CD4-positive, alpha-beta T cell treated with Interleukin-10 for 1 hour (primary cell): ENCODE measurements at regions not wholly inside any gene's neighbourhood (a gene's known extent, or its start where the extent isn't known, plus 50 kb on each side); places are given as distances from the start of the nearest gene placed in this dataset.

Source experiments
- DNase-seq: peaks from one replicate; pipeline ENCODE4 v3.0.0-alpha.2; 2020

DNA sequence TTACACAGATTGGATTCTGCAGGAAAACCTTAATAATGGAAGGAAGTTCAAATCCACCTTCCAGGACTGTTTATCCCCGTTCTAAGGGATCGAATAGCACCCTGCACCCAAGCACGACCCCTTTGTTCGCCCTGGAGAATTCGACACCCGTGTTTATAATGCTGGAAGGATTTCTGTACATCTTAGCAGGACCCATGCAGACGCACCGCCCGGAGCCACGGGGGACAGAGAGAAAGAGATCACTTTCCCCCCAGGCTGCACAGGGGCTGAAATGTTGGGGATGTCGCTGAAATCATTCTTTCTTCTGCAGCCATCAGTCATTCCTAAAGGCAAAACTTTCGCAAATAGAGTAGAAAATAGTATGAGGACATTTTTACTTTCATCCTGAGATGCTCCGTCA, 238.7 kb upstream of the SALL3 start:
- DNase-seq = no peak

GRCh38 chr18:78741381-78742217, 238.0 kb upstream of the SALL3 start:
- no peak for DNase-seq

GRCh38 chr18:78742218-78742745, 237.3 kb upstream of the SALL3 start:
- DNase-seq = no peak

DNA sequence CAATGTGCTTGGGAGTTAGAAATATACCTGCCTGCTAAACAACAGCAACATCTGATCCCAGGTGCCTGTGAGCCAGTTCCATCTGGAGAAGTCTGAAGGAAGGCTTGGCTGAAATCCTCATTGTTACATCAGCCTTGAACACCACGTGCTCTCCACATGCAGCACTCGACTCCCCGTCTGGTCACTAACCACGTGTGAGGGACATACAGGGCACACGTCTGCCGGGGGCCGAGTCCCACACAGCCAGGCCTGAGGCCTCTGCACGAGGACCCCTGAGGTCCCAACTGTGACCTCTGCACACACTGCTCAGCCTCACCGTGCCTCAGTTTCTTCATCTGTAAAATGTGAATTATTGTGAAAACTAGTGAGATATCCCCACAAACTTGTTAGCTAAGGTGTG, 236.5 kb upstream of the SALL3 start:
- no peak for DNase-seq

- DNase-seq = no peak
Observed at GRCh38 chr18:78751664-78752063, 228.0 kb upstream of the SALL3 start.

- DNase-seq = no peak
Observed at GRCh38 chr18:78753240-78753639, 226.4 kb upstream of the SALL3 start.

DNA sequence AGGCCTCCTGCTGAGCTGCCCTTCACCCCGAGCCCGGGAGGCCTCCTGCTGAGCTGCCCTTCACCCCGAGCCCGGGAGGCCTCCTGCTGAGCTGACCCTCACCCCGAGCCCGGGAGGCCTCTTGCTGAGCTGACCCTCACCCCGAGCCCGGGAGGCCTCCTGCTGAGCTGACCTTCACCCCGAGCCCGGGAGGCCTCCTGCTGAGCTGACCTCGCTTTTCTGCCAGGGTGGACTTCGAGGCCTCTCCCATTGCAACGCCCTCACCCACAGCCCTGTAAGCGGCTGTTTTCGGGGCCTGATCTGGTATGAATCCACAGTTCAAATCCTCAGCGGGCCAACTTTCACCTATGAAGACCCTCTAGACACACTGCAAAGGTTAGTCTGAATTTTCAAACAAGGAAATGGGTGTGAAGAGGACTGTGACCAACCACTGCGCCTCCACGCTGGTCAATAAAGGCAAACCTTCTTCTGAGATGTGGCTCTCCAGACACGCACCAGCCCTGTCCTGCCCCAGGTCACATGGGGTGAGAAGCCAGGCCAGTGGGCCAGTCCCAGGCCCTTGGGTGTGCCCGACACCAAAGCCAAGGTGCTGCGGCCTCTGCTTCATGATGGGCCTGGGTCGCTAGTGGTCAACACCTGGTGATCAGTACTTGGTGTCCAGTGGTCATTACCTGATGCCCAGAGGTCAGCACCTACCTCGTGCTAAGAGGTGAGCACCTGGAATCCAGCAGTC, 225.1 kb upstream of the SALL3 start:
- no peak for DNase-seq

DNA sequence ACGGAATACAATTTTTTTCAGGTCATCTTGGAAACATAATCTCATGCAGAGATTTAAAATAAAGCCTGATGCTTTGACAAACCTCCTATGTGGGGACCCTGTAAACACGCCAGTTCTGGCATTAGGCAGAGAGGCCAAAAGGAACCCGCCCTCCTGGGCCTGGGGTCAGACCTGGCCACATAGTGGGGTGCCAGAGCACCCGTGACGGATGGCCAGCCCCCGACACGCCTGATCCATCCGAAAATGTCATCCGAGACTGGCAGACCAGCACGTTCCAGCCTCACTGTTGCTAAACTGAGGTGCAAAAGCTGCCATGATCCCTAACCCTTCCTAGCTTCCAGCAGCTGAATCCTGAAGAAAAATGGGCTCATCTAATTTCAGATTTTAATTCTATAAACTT, 222.6 kb upstream of the SALL3 start:
- no peak for DNase-seq

DNA sequence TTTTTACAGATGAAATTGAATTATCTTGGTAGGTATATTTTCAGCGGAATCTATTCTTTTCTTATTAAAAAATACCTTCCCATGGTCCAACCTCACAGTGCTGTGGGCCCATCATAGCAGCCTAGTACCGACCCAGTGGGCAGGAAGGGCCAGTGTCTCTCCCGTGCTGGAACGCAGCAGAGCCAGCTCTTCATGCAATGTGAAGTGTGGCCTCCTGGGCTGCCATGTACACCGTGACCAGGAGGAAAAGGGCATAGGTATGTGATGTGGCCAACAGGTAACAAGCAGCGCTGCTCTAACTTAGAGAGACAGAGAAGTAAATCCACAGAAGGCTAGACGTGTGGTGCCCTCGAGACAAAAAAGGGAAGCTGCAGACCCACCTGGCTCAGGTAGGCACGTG, 221.1 kb upstream of the SALL3 start:
- no peak for DNase-seq

DNA sequence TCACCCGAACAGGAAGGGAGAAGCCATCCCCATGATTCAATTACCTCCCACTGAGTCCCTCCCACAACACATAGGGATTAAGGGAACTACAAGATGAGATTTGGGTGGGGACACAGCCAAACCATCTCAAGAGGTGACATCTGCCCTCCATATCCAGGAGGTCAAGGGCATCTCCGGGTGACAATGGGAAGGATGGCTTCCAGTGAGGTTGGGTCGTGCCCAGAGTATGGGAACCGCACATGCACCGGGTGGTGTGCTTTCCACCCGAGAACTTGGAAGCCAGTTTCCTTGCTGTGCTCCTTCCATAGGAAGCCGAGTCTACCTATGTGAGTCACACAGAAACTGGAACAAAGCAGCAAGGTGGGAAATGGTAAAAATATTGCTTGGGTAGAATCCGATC, 216.9 kb upstream of the SALL3 start:
- DNase-seq = no peak

- no peak for DNase-seq
Observed at GRCh38 chr18:78764544-78764943, 215.1 kb upstream of the SALL3 start.

DNA sequence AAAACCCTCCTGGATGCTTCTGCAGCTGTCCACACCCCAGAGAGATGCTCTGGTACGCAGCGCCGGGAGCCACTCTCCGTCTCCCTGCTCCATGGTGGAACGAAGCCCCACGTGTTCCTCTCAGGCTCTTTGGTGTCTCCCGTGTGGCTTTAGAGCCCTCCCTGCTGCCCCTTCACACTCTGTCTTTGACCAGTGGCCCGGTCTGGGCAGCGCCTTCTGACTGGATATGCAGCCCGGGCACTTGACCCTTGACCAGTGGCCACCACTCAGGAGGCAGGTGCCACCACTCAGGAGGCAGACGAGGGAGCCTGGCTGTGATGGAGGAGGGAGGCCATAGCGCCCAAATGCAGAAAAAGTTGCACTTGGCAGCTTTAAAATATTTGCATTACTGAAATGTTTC, 214.5 kb upstream of the SALL3 start:
- no peak for DNase-seq

- DNase-seq = no peak
Observed at GRCh38 chr18:78765637-78766281, 213.9 kb upstream of the SALL3 start.

DNA sequence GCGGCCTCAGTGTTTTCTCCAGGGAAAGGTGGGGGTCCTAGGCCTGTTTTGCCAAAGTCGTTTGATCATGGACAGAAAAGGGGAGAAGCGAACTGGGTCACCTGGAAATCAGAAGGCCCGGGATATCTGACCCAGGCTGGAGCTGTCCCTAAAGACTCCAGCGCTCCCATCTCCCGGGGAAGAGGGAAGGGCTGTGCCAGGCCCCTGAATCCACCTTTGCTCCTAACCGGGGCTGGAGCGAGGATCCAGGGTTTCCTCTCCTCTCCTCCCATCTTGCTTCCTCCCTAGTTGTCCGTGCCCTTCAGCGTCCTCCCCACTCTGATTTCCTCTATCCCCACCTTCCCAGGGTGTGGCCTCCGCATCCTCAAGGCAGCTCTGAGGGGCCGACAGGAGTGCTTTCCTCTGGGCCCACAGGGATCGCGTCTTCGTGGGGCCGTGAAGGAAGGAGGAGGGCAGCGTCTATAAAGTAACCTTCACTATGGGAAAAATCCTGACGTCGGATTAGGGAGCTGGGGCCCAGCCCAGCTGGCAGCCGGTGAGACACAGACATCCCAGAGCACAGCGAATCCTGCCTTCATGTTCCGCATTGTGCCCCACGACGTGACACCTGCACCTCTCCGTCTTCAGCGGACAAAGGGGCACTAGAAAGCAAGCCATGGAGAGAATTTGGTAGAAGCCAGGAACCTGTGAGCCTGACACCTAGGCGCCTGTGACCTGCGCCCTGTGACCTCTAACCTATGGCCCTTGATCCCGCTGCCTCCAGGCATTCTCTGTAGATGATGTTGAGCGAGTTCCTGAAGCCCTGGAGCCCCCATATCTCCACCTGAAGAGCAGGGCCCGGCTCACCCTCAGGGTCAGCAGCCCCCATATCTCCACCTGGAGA, 212.7 kb upstream of the SALL3 start:
- DNase-seq = no peak

DNA sequence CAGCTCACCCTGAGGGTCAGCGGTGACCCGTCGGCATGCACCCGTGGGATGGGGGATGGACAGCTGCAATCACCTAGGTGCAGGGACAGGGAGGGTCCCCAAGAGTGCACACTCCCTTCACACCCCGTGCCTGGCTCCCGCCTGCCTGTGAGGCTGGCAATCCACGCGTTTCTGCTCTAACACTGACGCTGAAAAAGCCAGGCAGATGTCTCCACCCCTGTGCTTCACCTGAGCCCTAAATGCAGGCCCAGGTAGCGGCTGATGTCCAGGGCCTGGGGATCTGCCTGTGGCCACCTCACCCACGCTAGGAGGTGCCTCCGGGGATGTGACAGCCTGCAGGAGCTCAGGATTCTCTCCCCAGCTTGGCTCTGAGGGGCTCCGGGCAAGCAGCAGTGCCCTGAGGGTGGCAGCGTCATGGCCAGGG, 212.0 kb upstream of the SALL3 start:
- no peak for DNase-seq

GRCh38 chr18:78768221-78768620, 211.4 kb upstream of the SALL3 start:
- DNase-seq = no peak

- no peak for DNase-seq
Observed at GRCh38 chr18:78768656-78769501, 210.7 kb upstream of the SALL3 start.

GRCh38 chr18:78769502-78770105, 210.0 kb upstream of the SALL3 start:
- DNase-seq = no peak

- no peak for DNase-seq
Observed at GRCh38 chr18:78770139-78770822, 209.3 kb upstream of the SALL3 start.

GRCh38 chr18:78770823-78771139, 208.8 kb upstream of the SALL3 start:
- no peak for DNase-seq
